ENCODE measurements at regions not wholly inside any gene's neighbourhood (a gene's known extent, or its start where the extent isn't known, plus 50 kb on each side); places are given as distances from the start of the nearest gene placed in this dataset.

GRCh38 chr2:21820271-21820670 lies 696.5 kb downstream of the TDRD15 start:
- TF ChIP-seq CTCF (IDR thresholded peaks at IDR 0.05) (no peak), POLR2A (IDR thresholded peaks at IDR 0.05) (no peak), EP300 (IDR thresholded peaks at IDR 0.05) (no peak)
